Neural progenitor cell (in vitro differentiated cells): ENCODE measurements at regions not wholly inside any gene's neighbourhood (a gene's known extent, or its start where the extent isn't known, plus 50 kb on each side); places are given as distances from the start of the nearest gene placed in this dataset.
A peak's percentile ranks its signal among the peaks of the same experiment; 100 is the strongest.

Experiments
- DNase-seq: peaks from one replicate; pipeline ENCODE4 v3.0.0-alpha.2; 2016; ENCODE audit warnings: low spot score
- H2AFZ ChIP-seq: fragments of 200-600 bp; sonication (generic); replicated peaks from 2 replicates; pipeline ENCODE4 v1.6.1; 2016; ENCODE audit warnings: antibody characterized with exemption
- H3F3A ChIP-seq: fragments of 200-600 bp; sonication (generic); 2 replicates; pipeline ENCODE4 v1.6.1; 2016; ENCODE audit warnings: antibody characterized with exemption, low read depth
- H3K27ac ChIP-seq: fragments of 200-600 bp; sonication (generic); 2 replicates; pipeline ENCODE4 v1.5.1; 2016; ENCODE audit warnings: mild to moderate bottlenecking
- H3K27me3 ChIP-seq: fragments of 200-600 bp; sonication (generic); 2 replicates; pipeline ENCODE4 v1.6.1; 2016; ENCODE audit warnings: mild to moderate bottlenecking, moderate library complexity
- H3K36me3 ChIP-seq: fragments of 200-600 bp; sonication (generic); 2 replicates; pipeline ENCODE4 v1.5.1; 2016
- H3K4me1 ChIP-seq: fragments of 200-600 bp; sonication (generic); 2 replicates; pipeline ENCODE4 v1.6.1; 2016; ENCODE audit warnings: mixed run types
- H3K4me2 ChIP-seq: fragments of 200-600 bp; sonication (generic); 2 replicates; pipeline ENCODE4 v1.6.1; 2016
- H3K4me3 ChIP-seq: fragments of 200-600 bp; sonication (generic); 2 replicates; pipeline ENCODE4 v1.5.1; 2016
- H3K79me2 ChIP-seq: fragments of 200-600 bp; sonication (generic); 2 replicates; pipeline ENCODE4 v1.6.1; 2016; ENCODE audit warnings: low read depth
- H3K9ac ChIP-seq: fragments of 200-600 bp; sonication (generic); 2 replicates; pipeline ENCODE4 v1.6.1; 2016
- H3K9me3 ChIP-seq: fragments of 200-600 bp; sonication (generic); 2 replicates; pipeline ENCODE4 v1.5.1; 2016; ENCODE audit warnings: low read depth
- H4K20me1 ChIP-seq: fragments of 200-600 bp; sonication (generic); 2 replicates; pipeline ENCODE4 v1.6.1; 2016; ENCODE audit warnings: low read depth
- H3K27ac Mint-ChIP-seq: 3 replicates; pipeline ENCODE4 v1.8.0; 2021; ENCODE audit warnings: mixed read lengths
- H3K27me3 Mint-ChIP-seq: 2 replicates; pipeline ENCODE4 v1.8.0; 2022; ENCODE audit warnings: low read depth, mild to moderate bottlenecking, inconsistent platforms, moderate library complexity, mixed read lengths; ENCODE audit not compliant: insufficient read depth
- H3K36me3 Mint-ChIP-seq: 3 replicates; pipeline ENCODE4 v1.8.0; 2021; ENCODE audit warnings: mixed read lengths
- H3K4me1 Mint-ChIP-seq: 3 replicates; pipeline ENCODE4 v1.8.0; 2021; ENCODE audit warnings: mixed read lengths
- H3K4me3 Mint-ChIP-seq: 3 replicates; pipeline ENCODE4 v1.8.0; 2021; ENCODE audit warnings: mild to moderate bottlenecking, moderate library complexity, mixed read lengths
- H3K9me3 Mint-ChIP-seq: 3 replicates; pipeline ENCODE4 v1.8.0; 2020; ENCODE audit warnings: mixed read lengths
- CTCF ChIP-seq: fragments of 200-600 bp; sonication (generic); IDR thresholded peaks from 2 replicates; pipeline ENCODE4 v1.5.1; 2017; ENCODE audit warnings: antibody characterized with exemption, mild to moderate bottlenecking
- EZH2 ChIP-seq: fragments of 200-600 bp; sonication (generic); IDR thresholded peaks from 2 replicates; pipeline ENCODE4 v1.6.1; 2017; ENCODE audit warnings: antibody characterized with exemption, mild to moderate bottlenecking, moderate library complexity
- EZH2phosphoT487 ChIP-seq: fragments of 200-600 bp; sonication (generic); IDR thresholded peaks from 2 replicates; pipeline ENCODE4 v1.6.1; 2017; ENCODE audit warnings: antibody characterized with exemption

GRCh38 chrX:113058634-113059033 lies 218.0 kb upstream of the AMOT start:
- no peak for DNase-seq
- Histone ChIP-seq H3K27me3 (no peaks in the 10 kb centered on the region), H3K36me3 (no peaks in the 10 kb centered on the region), H3K4me1 (no peaks in the 10 kb centered on the region), H3K9ac (no peak overlapping the region), H3K79me2 (no peaks in the 10 kb centered on the region), H3K4me2 (no peak overlapping the region), H3F3A (no peaks in the 10 kb centered on the region), H2AFZ (no peak overlapping the region), H4K20me1 (no peaks in the 10 kb centered on the region), H3K27ac (no peak overlapping the region), H3K4me3 (no peak overlapping the region), H3K9me3 (no peaks in the 10 kb centered on the region)
- Mint-ChIP-seq H3K4me1 (no peaks in the 10 kb centered on the region), H3K9me3 (peaks cover 14% of the 10 kb centered on the region), H3K4me3 (no peak overlapping the region), H3K27ac (no peak overlapping the region), H3K36me3 (peaks cover 1% of the 10 kb centered on the region), H3K27me3 (no peaks in the 10 kb centered on the region)
- TF ChIP-seq EZH2 (no peak), EZH2phosphoT487 (no peak), CTCF (no peak)

- Mint-ChIP-seq H3K27ac (no peak overlapping the region), H3K36me3 (no peaks in the 10 kb centered on the region), H3K27me3 (no peaks in the 10 kb centered on the region), H3K4me3 (no peak overlapping the region), H3K4me1 (no peaks in the 10 kb centered on the region), H3K9me3 (peaks cover 2% of the 10 kb centered on the region)
- H3K9ac ChIP-seq: no peak overlapping the region
- H2AFZ ChIP-seq: no peak overlapping the region
- H3K4me3 ChIP-seq: no peak overlapping the region
- no peaks in the 10 kb centered on the region for H3F3A ChIP-seq
- H3K9me3 ChIP-seq: no peaks in the 10 kb centered on the region
- H3K36me3 ChIP-seq: no peaks in the 10 kb centered on the region
- no peaks in the 10 kb centered on the region for H3K4me1 ChIP-seq
- TF ChIP-seq EZH2phosphoT487 (no peak), EZH2 (no peak), CTCF (no peak)
- no peaks in the 10 kb centered on the region for H3K27me3 ChIP-seq
- no peaks in the 10 kb centered on the region for H3K79me2 ChIP-seq
- DNase-seq: no peak
- H4K20me1 ChIP-seq: no peaks in the 10 kb centered on the region
- H3K4me2 ChIP-seq: no peak overlapping the region
- no peak overlapping the region for H3K27ac ChIP-seq
Measured at GRCh38 chrX:113048896-113049295, 208.3 kb upstream of the AMOT start.

- H3F3A ChIP-seq: no peaks in the 10 kb centered on the region
- no peak overlapping the region for H3K4me3 ChIP-seq
- DNase-seq: peak; percentile 7
- H3K79me2 ChIP-seq: no peaks in the 10 kb centered on the region
- no peaks in the 10 kb centered on the region for H4K20me1 ChIP-seq
- no peak overlapping the region for H3K4me2 ChIP-seq
- H3K4me3 Mint-ChIP-seq: no peak overlapping the region
- no peaks in the 10 kb centered on the region for H3K9me3 ChIP-seq
- H3K27me3 ChIP-seq: no peaks in the 10 kb centered on the region
- H3K4me1 ChIP-seq: no peaks in the 10 kb centered on the region
- no peaks in the 10 kb centered on the region for H3K27me3 Mint-ChIP-seq
- H3K9me3 Mint-ChIP-seq: peaks cover 3% of the 10 kb centered on the region
- no peak overlapping the region for H3K27ac ChIP-seq
- H2AFZ ChIP-seq: no peak overlapping the region
- no peaks in the 10 kb centered on the region for H3K36me3 Mint-ChIP-seq
- H3K4me1 Mint-ChIP-seq: no peaks in the 10 kb centered on the region
- H3K27ac Mint-ChIP-seq: no peak overlapping the region
- no peak for TF ChIP-seq EZH2
- no peak overlapping the region for H3K9ac ChIP-seq
- no peaks in the 10 kb centered on the region for H3K36me3 ChIP-seq
Measured at GRCh38 chrX:113048480-113048879, 207.8 kb upstream of the AMOT start.

GRCh38 chrX:113033966-113034680 lies 193.5 kb upstream of the AMOT start:
- no peak overlapping the region for H3K27ac Mint-ChIP-seq
- H3K79me2 ChIP-seq: no peaks in the 10 kb centered on the region
- TF ChIP-seq EZH2 (no peak), EZH2phosphoT487 (no peak)
- H3K4me3 Mint-ChIP-seq: no peak overlapping the region
- no peaks in the 10 kb centered on the region for H3K9me3 ChIP-seq
- no peak for DNase-seq
- H3K36me3 ChIP-seq: no peaks in the 10 kb centered on the region
- peaks cover under 1% of the 10 kb centered on the region for H3K9me3 Mint-ChIP-seq
- no peak overlapping the region for H3K9ac ChIP-seq
- no peaks in the 10 kb centered on the region for H3K36me3 Mint-ChIP-seq
- no peaks in the 10 kb centered on the region for H4K20me1 ChIP-seq
- no peak overlapping the region for H3K4me2 ChIP-seq
- no peaks in the 10 kb centered on the region for H3K4me1 ChIP-seq
- no peak overlapping the region for H2AFZ ChIP-seq
- no peaks in the 10 kb centered on the region for H3F3A ChIP-seq
- H3K27me3 Mint-ChIP-seq: no peaks in the 10 kb centered on the region
- H3K4me1 Mint-ChIP-seq: no peaks in the 10 kb centered on the region
- H3K27ac ChIP-seq: no peak overlapping the region
- no peak overlapping the region for H3K4me3 ChIP-seq
- H3K27me3 ChIP-seq: no peaks in the 10 kb centered on the region
